Activated T-cell treated with anti-CD3 and anti-CD28 coated beads for 24 hours (primary cell): ENCODE measurements at regions not wholly inside any gene's neighbourhood (a gene's known extent, or its start where the extent isn't known, plus 50 kb on each side); places are given as distances from the start of the nearest gene placed in this dataset.

Experiments
- DNase-seq: peaks from one replicate; pipeline ENCODE4 v3.0.0-alpha.2; 2020; ENCODE audit warnings: low read depth

DNA sequence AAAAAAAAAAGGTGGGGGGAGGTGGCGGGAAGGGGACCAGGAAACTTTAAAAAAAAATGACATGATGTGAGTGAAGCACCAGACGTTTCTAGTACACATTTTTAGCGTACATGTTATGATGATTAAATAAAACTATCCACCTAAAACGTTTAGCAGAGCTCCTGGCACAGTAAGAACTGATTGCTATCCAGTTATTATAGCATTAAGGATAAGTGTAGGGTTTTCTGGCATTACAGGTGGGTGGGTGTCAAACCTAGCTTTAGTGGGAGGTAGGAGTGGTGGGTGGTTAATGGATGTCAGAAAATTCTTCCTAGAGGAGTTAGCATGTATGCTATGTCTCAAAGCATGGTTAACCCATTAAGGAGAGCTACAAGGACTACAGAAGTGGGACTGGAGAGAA, 2329.5 kb downstream of the MAT2B start:
- DNase-seq: no peak

DNA sequence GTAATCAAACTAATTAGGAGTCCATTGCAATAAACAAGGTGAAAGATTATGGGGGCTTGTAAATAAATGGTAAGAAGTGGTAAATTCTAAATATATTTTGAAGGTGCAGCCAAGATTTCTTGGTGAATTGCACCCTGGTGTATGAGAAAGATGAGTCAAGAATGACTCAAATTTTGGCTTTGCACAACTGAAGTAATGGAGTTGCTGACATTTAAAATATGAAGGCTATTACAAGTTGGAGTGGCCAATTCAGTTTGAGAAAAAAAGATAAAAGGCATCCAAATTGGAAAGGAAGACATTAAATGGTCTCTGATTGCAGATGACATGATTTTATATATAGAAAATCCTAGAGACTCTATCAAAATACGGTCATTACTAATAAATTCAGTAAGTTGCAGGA, 2330.6 kb downstream of the MAT2B start:
- DNase-seq: no peak

DNA sequence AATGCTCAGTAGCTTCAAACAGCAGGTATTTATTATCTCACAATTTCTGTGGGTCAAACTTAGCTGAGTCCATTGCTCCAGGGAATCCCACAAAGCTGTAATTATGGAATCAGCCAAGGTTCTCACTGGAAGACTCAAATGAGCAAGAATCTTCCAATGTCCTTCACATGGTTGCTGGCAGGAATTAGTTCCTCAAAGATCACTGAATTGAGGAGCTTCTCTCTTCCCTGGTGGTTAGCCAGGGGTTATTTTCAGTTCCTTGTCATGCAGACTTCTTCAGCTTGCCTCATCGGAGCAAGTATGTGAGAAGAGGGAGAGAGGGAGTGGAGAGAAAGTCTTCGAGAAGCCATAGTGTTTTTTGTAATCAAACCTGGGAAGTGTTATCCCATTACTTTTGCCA, 2331.9 kb downstream of the MAT2B start:
- no peak for DNase-seq

DNA sequence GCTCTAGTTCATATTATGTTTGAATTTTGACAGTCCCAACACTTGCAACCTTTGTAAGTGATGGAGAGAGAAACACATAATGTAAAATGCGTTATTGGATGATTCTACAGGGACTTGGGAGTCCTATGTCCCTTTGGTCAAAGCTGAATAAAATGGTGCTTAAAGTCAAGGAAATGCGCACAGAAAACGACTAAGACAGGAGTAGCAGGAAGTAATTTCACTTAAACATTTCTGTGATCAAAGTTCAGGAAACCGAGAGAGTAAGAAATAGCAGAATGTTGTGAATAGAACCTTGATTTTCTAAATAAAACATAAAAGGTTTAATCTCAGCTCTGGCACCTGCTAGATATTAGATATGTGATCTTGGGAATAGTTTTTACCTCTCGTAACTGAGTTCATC, 2339.2 kb downstream of the MAT2B start:
- no peak for DNase-seq

DNA sequence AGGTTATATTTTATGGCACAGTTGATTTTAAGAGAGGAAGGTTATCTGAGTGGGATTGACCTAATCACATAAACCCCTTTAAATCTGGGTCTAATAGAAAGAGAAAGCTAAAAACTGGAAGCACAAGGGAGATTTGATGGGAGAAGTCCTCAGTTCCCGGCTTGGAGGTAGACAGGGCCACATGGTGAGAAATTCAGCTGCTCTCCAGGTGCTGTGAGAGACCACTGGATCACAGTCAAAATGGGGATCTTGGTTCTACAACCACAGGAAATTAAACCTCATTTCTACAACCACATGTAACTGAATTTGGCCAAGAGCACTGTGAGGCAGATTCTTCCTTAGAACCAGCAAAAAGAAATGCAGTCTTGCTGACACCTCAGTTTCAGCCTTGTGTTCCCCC, 2352.7 kb downstream of the MAT2B start:
- DNase-seq: no peak

DNA sequence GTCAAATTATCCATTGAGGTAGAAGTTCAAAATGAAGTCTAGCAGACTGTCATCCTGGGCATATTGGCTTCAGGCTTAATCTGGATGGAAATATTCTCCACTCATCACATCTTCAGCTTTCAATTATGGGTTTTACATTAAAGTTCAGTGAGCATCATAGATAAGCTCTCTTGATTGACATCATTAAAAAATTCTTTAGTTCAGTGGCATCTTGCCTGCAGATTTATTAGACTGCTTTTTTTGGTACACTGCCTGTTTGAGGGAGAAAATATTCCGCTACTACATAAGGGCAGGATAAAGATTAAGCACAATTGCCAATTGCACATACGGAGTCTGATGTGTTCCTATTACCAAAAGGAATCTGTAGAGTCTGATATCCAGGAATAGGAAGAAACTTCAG, 2353.8 kb downstream of the MAT2B start:
- DNase-seq: no peak

DNA sequence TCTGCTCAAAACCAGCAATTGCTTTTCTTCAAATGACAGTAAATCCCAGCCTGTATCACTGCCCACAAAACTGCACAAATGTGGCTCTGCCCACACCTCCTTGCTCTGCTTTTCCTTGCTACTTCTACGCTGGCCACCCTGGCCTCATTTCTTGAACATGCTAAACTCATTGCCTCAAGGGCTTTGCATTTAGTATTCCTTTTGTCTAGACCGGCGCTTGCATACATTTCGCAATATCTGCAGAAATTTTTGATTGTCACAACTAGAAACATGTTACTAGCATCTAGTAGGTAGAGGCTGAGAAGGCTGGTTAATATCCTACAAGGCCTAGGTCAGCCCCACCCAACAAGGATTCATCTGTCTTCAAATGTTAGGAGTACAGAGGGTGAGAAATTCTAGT, 2357.8 kb downstream of the MAT2B start:
- DNase-seq: no peak

DNA sequence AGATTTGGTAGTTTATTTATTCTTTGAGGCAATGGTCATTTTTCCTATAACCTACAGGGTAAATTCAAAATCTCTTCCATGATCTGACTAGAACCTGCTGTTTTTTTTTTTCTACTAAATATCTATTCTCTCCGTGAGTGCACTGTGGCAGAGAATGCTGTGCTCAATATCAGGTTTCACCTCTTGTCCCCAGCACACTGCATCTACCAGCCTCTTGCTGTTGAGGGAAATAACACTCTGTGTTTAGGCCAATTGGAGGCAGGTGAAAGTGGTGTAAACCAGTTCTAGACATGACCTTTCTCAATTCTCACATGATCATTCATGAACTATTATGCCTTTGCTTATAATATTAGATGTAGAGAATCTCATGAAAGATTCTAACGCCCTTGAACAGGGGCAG, 2365.9 kb downstream of the MAT2B start:
- DNase-seq: no peak

DNA sequence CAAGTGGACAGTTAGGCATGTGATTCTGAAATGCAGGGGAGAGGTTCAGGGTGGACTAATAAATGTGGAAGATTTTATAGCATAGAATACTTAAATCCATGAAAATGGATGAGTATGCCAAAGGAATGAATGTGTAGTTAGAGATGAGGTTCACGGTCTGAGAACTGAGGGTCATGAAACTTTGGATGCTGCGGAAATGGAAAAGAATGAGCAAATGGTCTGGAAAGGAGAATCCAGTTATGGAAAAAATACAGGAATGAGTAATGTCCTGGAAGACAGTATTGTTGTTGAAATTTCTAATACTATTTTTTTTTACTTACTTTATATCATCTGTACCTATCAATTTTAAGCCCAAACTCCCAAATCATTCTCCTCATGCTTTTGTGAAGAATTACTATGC, 2369.4 kb downstream of the MAT2B start:
- no peak for DNase-seq

DNA sequence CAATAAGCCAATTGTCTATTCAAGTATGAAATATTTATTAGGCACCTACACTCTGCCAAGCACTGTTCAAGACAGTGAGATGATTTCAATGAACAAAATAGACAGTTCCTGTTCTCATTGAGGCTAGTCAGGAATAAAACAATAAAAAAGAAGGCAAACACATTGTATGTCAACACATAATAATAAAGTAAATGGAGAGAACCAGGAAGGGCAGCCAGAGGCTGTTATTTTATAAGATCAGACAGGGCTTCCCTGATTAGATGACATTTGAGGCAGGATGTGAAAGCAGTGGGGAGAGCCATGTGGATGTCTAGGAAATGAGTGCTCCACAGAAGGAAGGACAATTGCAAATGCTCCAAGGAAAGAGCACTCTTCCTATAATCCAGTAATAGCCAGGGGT, 2371.1 kb downstream of the MAT2B start:
- DNase-seq: no peak

DNA sequence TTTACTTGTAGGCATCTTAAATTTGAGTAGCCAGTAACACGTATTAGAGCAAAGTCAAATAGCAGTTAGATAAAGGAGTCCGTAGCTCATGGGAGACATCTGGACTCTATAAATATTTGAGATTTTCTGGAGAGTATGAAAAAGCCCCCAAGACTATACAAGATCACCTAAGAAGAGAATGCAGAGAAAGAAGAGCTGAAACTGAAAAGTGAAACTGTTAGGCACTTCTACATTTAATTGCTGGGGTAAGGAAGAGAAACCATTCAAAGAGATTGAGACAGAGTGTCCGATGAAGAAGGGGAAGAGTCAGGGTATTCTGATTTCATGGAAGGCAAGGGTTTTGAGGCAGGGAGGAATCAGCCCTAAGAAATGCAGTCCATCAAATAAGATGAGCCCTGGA, 2372.1 kb downstream of the MAT2B start:
- no peak for DNase-seq

DNA sequence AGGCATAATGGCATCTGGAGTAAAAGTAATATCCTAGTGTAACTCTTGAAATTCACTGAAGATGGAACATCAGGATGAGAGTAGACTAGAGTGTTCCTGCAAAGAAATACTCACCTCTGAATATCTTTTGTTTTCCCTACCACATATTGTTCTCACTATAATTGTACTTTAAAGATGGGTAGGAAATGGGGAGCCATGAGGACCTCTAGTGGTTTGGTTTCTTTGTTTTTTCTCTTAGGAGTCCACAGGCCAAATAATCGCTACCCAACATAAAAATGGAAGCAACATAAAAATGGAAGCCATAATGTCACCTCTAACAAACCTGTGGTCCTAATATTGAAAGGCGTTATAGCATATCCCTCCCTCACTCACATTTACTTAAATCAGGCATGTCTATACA, 2375.8 kb downstream of the MAT2B start:
- DNase-seq: no peak

DNA sequence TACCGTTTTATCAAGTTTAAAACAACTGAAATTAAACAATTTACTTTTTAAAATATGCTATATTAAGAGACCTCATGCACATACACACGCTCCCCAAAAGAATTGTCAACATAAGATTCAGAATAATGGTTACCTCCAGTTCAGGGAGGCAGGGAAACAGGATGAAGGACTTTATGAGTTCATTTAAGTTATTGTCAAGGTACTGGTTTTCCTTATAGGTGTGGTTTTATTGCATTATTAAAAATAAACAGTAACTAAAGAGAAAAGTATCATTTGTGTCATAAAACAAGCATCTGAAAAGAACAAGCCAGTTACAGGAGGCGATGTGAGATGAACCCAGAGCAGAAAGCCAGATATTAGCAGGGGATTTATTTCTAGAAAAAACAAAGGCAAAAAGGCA, 2376.7 kb downstream of the MAT2B start:
- DNase-seq: no peak

DNA sequence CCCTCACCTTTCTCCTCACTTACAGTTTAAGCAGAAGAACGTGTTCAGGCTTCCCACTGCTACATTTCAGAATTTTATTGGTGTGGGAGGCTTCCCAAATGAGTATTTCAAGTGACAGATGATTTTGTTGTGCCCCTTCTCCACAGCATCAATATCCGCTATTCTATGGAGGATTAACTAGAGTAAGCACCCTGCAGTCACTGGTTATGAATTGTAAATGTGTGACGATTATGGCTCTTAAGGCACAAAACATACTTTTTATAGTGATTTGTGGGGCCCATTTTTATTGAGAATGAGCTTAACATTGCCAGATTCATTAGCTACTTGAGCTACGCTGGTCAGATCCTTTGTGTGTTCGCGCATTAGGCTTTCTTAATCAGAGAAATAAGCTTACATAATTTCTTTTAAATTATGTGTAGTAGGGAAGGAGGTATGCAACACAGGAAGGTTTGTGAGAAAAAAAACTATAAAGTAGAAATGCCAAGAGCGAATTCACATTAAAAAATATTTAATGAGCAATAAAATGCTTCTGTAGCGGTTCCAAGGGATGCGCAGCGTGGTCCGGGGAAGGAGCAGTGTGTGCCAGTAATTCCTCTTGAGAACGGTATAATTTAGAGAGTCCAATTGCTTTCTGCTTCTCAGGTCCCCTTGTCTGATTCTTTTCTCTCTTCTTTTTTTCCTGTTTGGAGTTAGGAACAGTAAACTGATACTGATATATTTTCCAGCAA, 2380.4 kb downstream of the MAT2B start:
- no peak for DNase-seq

DNA sequence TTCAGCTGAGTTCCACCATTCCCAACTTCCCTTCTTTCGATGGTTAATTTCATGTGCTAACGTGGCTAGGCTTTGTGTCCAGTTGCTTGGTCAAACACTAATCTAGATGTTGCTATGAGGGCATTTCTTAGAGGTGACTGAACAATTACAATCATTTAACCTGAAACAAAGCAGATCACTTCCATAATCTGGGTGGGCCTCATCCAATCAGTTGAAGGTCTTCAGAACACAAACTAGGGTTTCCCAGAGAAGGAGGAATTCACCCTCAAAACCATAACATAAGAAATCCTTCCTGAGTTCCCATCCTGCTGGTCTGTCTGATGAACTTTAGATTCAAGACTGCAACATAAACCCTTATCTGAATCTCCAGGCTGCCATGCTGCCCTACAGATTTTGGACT, 2381.7 kb downstream of the MAT2B start:
- DNase-seq: no peak

DNA sequence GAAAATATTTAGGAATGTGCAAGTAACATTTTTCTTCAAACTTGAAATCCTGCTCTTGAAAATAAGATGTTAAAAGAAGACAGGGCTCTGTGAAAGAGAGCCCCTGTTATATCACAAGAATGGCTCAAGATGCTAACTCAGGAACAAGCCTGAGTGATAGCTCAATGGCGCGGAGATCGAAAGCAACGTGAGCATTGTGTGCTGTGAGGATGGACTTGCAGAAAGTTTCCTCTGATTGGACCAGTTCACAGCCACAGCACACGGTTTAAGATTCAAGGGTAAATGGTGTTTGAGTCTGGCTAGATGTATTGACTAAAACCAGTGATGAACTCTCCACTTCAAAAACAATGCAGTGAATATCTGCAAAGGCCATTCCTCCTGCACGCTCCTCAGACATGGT, 2387.0 kb downstream of the MAT2B start:
- no peak for DNase-seq

DNA sequence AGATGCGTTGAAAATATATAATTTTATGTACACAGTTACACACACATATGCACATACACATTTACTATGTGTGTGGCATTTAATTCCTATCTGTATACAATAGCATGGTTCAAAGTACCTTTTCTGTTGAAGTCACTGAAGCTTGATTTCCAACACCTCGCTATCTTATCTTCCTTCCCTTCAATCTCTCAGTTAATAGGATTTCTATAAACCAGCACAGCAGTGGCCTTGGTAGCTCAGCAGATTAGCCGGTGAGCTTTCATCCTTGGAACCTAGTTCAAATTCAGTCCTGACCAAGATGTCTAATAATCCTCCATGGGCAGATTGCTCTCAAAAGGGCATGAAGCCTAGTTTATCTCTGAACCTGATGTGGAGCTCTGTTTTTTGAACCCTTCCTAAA, 2389.5 kb downstream of the MAT2B start:
- DNase-seq: no peak

DNA sequence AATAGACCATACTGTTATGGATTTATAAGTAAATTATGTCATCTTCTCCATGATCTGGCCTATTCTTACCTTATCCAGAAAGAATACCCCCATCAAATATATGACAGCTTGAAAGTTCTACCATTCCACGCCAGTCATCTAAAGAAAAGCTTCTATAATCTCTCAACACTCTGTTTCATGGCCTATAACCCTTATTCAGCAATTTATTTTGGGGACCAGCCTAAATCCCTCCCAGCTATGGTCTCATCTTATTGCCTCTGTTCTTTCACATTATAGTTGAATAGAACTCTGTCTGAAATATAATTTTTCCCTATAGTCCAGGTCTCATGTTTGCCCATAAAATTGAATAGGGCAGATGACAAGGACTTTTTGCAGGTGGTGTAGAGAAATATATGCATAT, 2387.6 kb upstream of the WWC1 start:
- DNase-seq: no peak

DNA sequence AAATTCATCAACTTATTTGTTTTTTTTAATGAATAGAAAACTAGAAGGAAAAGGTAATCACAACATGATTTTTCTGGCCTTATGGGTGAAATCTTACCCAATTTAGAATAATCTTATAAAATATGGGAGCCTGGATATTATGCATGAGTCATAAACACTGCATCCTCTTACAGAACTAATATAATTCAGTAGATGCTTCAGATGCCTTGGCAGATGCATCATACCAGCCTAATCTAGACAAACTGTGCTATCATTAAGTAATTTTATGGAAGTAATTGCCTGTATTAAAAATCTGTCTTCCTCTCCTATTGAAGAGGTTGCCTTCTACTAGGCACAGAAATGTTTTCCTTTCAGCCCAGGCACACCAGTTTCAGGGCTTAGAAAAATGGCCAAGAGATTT, 2384.6 kb upstream of the WWC1 start:
- no peak for DNase-seq

DNA sequence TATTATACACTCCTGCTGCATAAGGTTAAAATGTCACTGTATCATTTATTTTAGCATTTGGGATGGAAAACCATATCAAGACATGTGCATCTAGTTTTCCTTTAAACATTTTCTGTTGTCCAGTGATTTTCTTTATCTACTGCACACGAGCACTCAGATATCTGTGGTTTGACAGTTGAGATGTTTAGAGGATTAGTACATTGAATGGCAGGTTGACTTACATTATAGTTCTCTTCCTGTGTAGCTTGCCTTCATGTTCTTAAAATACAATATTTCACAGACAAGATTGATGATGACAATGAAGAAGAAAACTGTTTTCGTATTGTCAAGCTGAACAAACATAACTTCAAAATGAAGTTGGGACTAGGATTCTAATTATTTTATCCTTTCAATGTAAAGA, 2378.4 kb upstream of the WWC1 start:
- no peak for DNase-seq

DNA sequence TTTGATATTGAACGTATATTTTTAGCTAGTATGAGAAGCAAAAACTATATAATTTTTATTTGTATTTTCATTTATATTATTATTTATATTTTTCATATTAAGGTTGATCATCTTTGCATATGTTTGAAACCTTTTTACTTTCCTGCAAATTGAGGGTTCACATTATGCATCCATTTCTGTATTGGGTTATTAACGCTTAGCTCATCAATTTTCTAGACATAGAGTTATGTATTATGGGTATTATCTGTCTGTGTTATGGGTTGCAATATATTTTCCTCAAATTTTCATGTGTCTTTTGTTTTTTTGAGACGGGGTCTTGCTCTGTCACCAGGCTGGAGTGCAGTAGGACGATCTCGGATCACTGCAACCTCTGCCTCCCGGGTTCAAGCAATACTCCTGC, 2377.0 kb upstream of the WWC1 start:
- no peak for DNase-seq

DNA sequence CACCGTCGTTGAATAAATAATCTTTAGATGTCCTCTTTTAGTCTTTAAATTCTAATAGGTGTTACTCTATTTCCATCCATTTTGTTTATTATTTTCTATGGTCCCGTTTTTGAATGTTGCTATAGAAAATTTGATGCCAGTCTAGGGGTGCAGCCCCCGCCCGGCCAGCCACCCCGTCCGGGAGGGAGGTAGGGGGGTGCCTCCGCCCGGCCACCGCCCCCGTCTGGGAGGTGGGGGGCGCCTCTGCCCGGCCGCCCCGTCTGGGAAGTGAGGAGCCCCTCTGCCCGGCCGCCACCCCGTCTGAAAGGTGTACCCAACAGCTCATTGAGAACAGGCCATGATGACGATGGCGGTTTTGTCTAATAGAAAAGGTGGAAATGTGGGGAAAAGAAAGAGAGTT, 2372.2 kb upstream of the WWC1 start:
- DNase-seq: no peak

DNA sequence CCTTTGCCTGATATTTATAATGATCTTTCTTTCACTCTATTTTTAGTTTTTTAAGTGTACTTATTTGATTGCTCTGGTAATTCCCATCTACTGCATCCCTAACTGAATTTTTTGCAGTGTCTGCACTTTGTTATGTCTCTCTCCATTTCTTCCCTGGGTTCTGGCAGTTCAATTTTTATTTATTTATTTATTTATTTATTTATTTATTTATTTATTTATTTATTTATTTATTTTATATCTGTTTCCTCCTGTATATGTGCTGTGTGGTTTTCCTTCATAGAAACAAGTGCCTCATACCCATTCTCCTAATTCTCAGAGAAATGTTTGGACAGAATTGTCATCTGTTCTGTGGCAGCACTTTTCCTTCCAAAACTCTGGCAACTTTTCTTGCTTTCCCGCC, 2370.8 kb upstream of the WWC1 start:
- DNase-seq: no peak

DNA sequence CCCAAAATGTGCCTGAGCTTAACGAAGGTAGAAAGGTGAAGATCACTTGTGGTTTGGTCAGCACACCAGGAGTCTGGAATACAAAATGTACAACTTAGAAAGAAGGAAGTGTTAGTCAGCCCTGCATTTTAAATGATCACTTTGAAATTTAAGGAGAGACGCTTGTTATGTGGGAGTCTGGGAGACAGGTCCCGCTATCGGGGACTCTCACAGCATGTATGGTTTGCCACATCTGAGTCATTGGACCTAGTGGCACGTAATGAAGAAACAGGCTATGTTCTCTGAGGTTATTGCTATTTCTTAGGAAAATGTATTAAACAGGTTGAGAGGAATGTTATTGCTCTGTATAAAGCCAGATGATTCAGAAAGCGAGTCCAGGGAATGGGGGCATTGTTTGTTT, 2362.5 kb upstream of the WWC1 start:
- no peak for DNase-seq

DNA sequence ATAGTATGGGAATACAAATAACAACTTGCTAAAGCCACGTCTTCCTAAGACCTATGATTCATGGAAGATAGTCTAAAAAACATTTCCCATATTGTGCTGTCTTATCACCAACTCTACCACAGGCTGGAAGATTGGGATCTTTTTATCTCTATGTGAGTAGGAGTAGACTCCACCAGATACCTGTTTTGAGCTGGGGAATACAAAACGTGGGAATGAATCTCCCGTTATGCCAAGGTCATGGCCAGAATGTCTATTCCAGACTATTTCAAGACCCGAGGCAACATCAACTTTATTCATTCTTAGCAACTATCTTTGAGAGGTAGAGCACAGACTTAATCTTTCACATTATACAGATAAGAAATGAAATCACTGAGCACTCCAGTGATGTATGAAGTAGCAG, 2350.9 kb upstream of the WWC1 start:
- DNase-seq: no peak
